HEK293 (cell line): ENCODE measurements at regions not wholly inside any gene's neighbourhood (a gene's known extent, or its start where the extent isn't known, plus 50 kb on each side); places are given as distances from the start of the nearest gene placed in this dataset.
"Not testable (repeated sequence)": the region's sequence is repeated elsewhere in the genome, so short reads cannot be mapped to it uniquely, and the experiment has no call there.

Experiments used
- CTCF ChIP-seq: fragments of 450-650 bp; formaldehyde crosslinking; IDR thresholded peaks from 2 replicates; pipeline ENCODE4 v1.5.1; 2016; ENCODE audit warnings: missing biosample characterization, missing genetic modification characterization
- KLF16 ChIP-seq: fragments of 450-650 bp; formaldehyde crosslinking; IDR thresholded peaks from 2 replicates; pipeline ENCODE4 v1.5.1; 2017; ENCODE audit warnings: missing biosample characterization, missing genetic modification characterization
- REST ChIP-seq: fragments of 450-650 bp; formaldehyde crosslinking; IDR thresholded peaks from 2 replicates; pipeline ENCODE4 v1.5.1; 2016; ENCODE audit warnings: missing biosample characterization, missing genetic modification characterization
- WT1 ChIP-seq: fragments of 450-650 bp; formaldehyde crosslinking; IDR thresholded peaks from 2 replicates; pipeline ENCODE4 v1.5.1; 2016; ENCODE audit warnings: missing biosample characterization, missing genetic modification characterization
- ZBTB26 ChIP-seq: fragments of 450-650 bp; formaldehyde crosslinking; optimal IDR thresholded peaks from 2 replicates; pipeline ENCODE3; 2016; ENCODE audit warnings: missing biosample characterization, mild to moderate bottlenecking, missing genetic modification characterization

DNA sequence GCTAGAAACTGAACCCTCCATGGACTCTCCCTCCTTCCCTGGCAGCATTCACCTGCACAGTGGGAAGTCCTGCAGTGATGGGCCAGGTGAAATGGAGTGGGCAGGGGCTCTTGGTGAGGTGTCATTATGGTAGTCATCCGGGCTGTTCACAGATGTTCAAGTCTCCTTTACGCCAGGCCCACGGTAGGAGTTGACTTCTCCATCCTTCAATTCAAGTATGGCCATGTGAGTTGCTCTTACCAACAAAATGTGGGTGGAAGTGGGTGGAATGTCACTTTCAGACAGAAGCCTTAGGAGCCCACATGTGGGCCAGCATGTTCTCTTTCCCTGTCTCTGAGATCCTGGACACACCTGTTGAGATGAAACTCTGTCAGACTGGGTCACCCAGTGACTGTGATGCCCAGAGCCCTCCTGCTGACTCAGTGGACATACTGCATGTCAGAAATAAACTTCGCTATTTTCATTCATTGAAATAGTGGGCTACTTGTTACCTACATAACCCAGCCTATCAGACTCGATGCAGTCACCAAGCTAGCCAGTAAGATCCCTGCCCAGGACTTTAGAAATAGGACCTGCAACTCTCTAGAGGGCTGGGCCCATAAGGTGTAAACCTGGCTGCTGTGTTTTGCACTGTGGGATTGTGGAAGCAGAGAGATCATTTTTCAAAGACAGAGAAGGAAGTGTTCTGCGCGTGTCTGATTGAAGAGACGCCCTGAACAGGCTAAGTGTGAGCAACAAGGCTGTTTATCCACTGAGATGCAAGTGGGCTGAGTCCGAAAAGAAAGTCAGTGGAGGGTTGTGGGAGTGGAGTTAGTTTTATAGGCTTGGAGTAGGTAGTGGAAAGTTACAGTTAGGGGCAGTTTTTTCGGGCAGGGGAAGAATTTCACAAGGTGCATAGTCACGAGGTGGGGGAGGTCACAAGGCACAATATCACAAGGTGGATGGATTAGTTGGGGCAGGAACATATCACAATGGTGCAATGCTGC is 174.4 kb downstream of the TRIM43 start:
- not testable (repeated sequence) for TF ChIP-seq CTCF (tag by site-specific recombination); KLF16; REST (tag by site-specific recombination); ZBTB26; WT1 (tag by site-specific recombination)
